ENCODE measurements at regions not wholly inside any gene's neighbourhood (a gene's known extent, or its start where the extent isn't known, plus 50 kb on each side); places are given as distances from the start of the nearest gene placed in this dataset.

GRCh38 chr3:7957024-7957423 is 544.6 kb upstream of the LMCD1 start:
- no peaks in the 10 kb centered on the region for H3K4me1 ChIP-seq
- H3K36me3 ChIP-seq: no peaks in the 10 kb centered on the region
- TF ChIP-seq CTCF (IDR thresholded peaks at IDR 0.05): no peak
- intact Hi-C loops (cut with DNase I): no loop called here
- ATAC-seq: no peak
- no peak overlapping the region for H3K4me3 ChIP-seq
- H3K9me3 ChIP-seq: no peaks in the 10 kb centered on the region
- DNase-seq: no peak
- H3K27ac ChIP-seq: no peak overlapping the region
- no peaks in the 10 kb centered on the region for H3K27me3 ChIP-seq

GRCh38 chr3:7959094-7959493 is 542.5 kb upstream of the LMCD1 start:
- no peak for TF ChIP-seq CTCF (IDR thresholded peaks at IDR 0.05)
- H3K4me1 ChIP-seq: no peaks in the 10 kb centered on the region
- H3K36me3 ChIP-seq: no peaks in the 10 kb centered on the region
- no peak overlapping the region for H3K27ac ChIP-seq
- intact Hi-C loops (cut with DNase I): no loop called here
- DNase-seq (no peak), ATAC-seq (no peak)
- H3K9me3 ChIP-seq: no peaks in the 10 kb centered on the region
- H3K4me3 ChIP-seq: no peak overlapping the region
- no peaks in the 10 kb centered on the region for H3K27me3 ChIP-seq

- Histone ChIP-seq H3K4me3 (no peak overlapping the region), H3K27ac (no peak overlapping the region), H3K9me3 (no peaks in the 10 kb centered on the region), H3K36me3 (no peaks in the 10 kb centered on the region), H3K4me1 (no peaks in the 10 kb centered on the region), H3K27me3 (no peaks in the 10 kb centered on the region)
- no peak for ATAC-seq
- TF ChIP-seq CTCF (IDR thresholded peaks at IDR 0.05): no peak
- intact Hi-C loops (cut with DNase I): no loop called here
- no peak for DNase-seq
These were observed 541.0 kb upstream of the LMCD1 start for GRCh38 chr3:7960601-7961000.

- ATAC-seq (no peak), DNase-seq (no peak)
- intact Hi-C loops (cut with DNase I): no loop called here
- TF ChIP-seq CTCF (IDR thresholded peaks at IDR 0.05): no peak
- no peaks in the 10 kb centered on the region for H3K36me3 ChIP-seq
- no peaks in the 10 kb centered on the region for H3K9me3 ChIP-seq
- no peaks in the 10 kb centered on the region for H3K27me3 ChIP-seq
- no peak overlapping the region for H3K4me3 ChIP-seq
- no peak overlapping the region for H3K27ac ChIP-seq
- H3K4me1 ChIP-seq: no peaks in the 10 kb centered on the region
These were observed 539.3 kb upstream of the LMCD1 start for GRCh38 chr3:7962301-7962700.

- no peaks in the 10 kb centered on the region for H3K4me1 ChIP-seq
- ATAC-seq (no peak), DNase-seq (no peak)
- no peaks in the 10 kb centered on the region for H3K36me3 ChIP-seq
- H3K9me3 ChIP-seq: no peaks in the 10 kb centered on the region
- H3K27me3 ChIP-seq: no peaks in the 10 kb centered on the region
- no peak overlapping the region for H3K27ac ChIP-seq
- intact Hi-C loops (cut with DNase I): no loop called here
- TF ChIP-seq CTCF (IDR thresholded peaks at IDR 0.05): no peak
- H3K4me3 ChIP-seq: no peak overlapping the region
These were observed 536.7 kb upstream of the LMCD1 start for GRCh38 chr3:7964899-7965298.

- intact Hi-C loops (cut with DNase I): no loop called here
- ATAC-seq (no peak), DNase-seq (no peak)
- TF ChIP-seq CTCF (IDR thresholded peaks at IDR 0.05): no peak
- Histone ChIP-seq H3K4me3 (no peak overlapping the region), H3K36me3 (no peaks in the 10 kb centered on the region), H3K27ac (no peak overlapping the region), H3K4me1 (no peaks in the 10 kb centered on the region), H3K27me3 (no peaks in the 10 kb centered on the region), H3K9me3 (no peaks in the 10 kb centered on the region)
These were observed 528.6 kb upstream of the LMCD1 start for GRCh38 chr3:7973006-7973405.

All from upper lobe of right lung (tissue), 1 donor.